NCI-H1694 (cell line): ENCODE measurements at regions not wholly inside any gene's neighbourhood (a gene's known extent, or its start where the extent isn't known, plus 50 kb on each side); places are given as distances from the start of the nearest gene placed in this dataset.
A peak's percentile ranks its signal among the peaks of the same experiment; 100 is the strongest.
"Not testable (repeated sequence)": the region's sequence is repeated elsewhere in the genome, so short reads cannot be mapped to it uniquely, and the experiment has no call there.

ENCODE experiments used
- DNase-seq: peaks from one replicate; lab custom pipeline; 2025; lab: John Stamatoyannopoulos, UW

GRCh38 chr6:6483168-6483567 is 105.4 kb upstream of the LY86 start:
- DNase-seq: no peak

GRCh38 chr6:6483733-6484132 is 104.8 kb upstream of the LY86 start:
- no peak for DNase-seq

- DNase-seq: no peak
These were observed 103.8 kb upstream of the LY86 start for GRCh38 chr6:6484681-6485080.

GRCh38 chr6:6486595-6486994 is 101.9 kb upstream of the LY86 start:
- no peak for DNase-seq

GRCh38 chr6:6491761-6492160 is 96.8 kb upstream of the LY86 start:
- DNase-seq: no peak

GRCh38 chr6:6492675-6493074 is 95.8 kb upstream of the LY86 start:
- DNase-seq: no peak

GRCh38 chr6:6494139-6494538 is 94.4 kb upstream of the LY86 start:
- DNase-seq: not testable (repeated sequence)

GRCh38 chr6:6494677-6495076 is 93.8 kb upstream of the LY86 start:
- peak; percentile 68 for DNase-seq

GRCh38 chr6:6495851-6496250 is 92.7 kb upstream of the LY86 start:
- DNase-seq: no peak

GRCh38 chr6:6497541-6497940 is 91.0 kb upstream of the LY86 start:
- DNase-seq: no peak

- no peak for DNase-seq
These were observed 90.5 kb upstream of the LY86 start for GRCh38 chr6:6497976-6498375.

GRCh38 chr6:6503191-6503590 is 85.3 kb upstream of the LY86 start:
- DNase-seq: no peak

- DNase-seq: no peak
These were observed 83.4 kb upstream of the LY86 start for GRCh38 chr6:6505111-6505510.

- no peak for DNase-seq
These were observed 79.9 kb upstream of the LY86 start for GRCh38 chr6:6508643-6509042.

- no peak for DNase-seq
These were observed 79.2 kb upstream of the LY86 start for GRCh38 chr6:6509284-6509683.

- DNase-seq: no peak
These were observed 75.8 kb upstream of the LY86 start for GRCh38 chr6:6512711-6513110.

- no peak for DNase-seq
These were observed 72.6 kb upstream of the LY86 start for GRCh38 chr6:6515691-6516607.

GRCh38 chr6:6516666-6517458 is 71.7 kb upstream of the LY86 start:
- no peak for DNase-seq

GRCh38 chr6:6518631-6519427 is 69.7 kb upstream of the LY86 start:
- DNase-seq: no peak

- DNase-seq: no peak
These were observed 66.5 kb upstream of the LY86 start for GRCh38 chr6:6521961-6522482.

GRCh38 chr6:6522709-6523108 is 65.8 kb upstream of the LY86 start:
- DNase-seq: no peak

- no peak for DNase-seq
These were observed 63.6 kb upstream of the LY86 start for GRCh38 chr6:6524951-6525350.
